PC-3 (cell line): ENCODE measurements at regions not wholly inside any gene's neighbourhood (a gene's known extent, or its start where the extent isn't known, plus 50 kb on each side); places are given as distances from the start of the nearest gene placed in this dataset.

ENCODE experiments used
- CTCF ChIP-seq: fragments of 300-600 bp; sonication (generic); conservative IDR thresholded peaks from 2 replicates; pipeline ENCODE4 v1.5.1; 2017; ENCODE audit warnings: antibody characterized with exemption, low read depth, mild to moderate bottlenecking, low read length
- EZH2phosphoT487 ChIP-seq: fragments of 300-600 bp; sonication (generic); IDR thresholded peaks from 2 replicates; pipeline ENCODE4 v1.6.1; 2018; ENCODE audit warnings: mild to moderate bottlenecking, antibody characterized with exemption, low read length, borderline replicate concordance

GRCh38 chr4:165682611-165683010 is 190.4 kb upstream of the TLL1 start:
- TF ChIP-seq CTCF (no peak), EZH2phosphoT487 (no peak)
